Lower leg skin (tissue), 3 donors: ENCODE measurements at regions not wholly inside any gene's neighbourhood (a gene's known extent, or its start where the extent isn't known, plus 50 kb on each side); places are given as distances from the start of the nearest gene placed in this dataset.

ENCODE experiments used
- CTCF ChIP-seq, 3 donors: fragments of 450-650 bp; IDR thresholded peaks; one replicate each; pipeline ENCODE4 v1.5.1; 2016; ENCODE audit warnings: antibody characterized with exemption in 3 of 3, mild to moderate bottlenecking in 3 of 3, moderate library complexity in 2 of 3
- POLR2A ChIP-seq, 2 donors: fragments of 450-650 bp; IDR thresholded peaks; one replicate each; pipeline ENCODE4 v1.6.1; 2016 to 2017; ENCODE audit warnings: antibody characterized with exemption in 2 of 2, mild to moderate bottlenecking in 1 of 2, moderate library complexity in 1 of 2

GRCh38 chr2:23327416-23327815 lies 57.6 kb upstream of the KLHL29 start:
- no peak for TF ChIP-seq POLR2A (IDR thresholded peaks at IDR 0.05)
- no peak for TF ChIP-seq CTCF (IDR thresholded peaks at IDR 0.05)
